ENCODE measurements at regions not wholly inside any gene's neighbourhood (a gene's known extent, or its start where the extent isn't known, plus 50 kb on each side); places are given as distances from the start of the nearest gene placed in this dataset.

GRCh38 chr10:84842593-84842992, 514.2 kb downstream of the CCSER2 start:
- TF ChIP-seq SP1 (CRISPR knock-in tag; conservative IDR thresholded peaks at IDR 0.05) (no peak), MAX (CRISPR knock-in tag; IDR thresholded peaks at IDR 0.05) (no peak), JUN (CRISPR knock-in tag; IDR thresholded peaks at IDR 0.05) (no peak), MLX (CRISPR knock-in tag; IDR thresholded peaks at IDR 0.05) (no peak), USF1 (CRISPR knock-in tag; IDR thresholded peaks at IDR 0.05) (no peak), USF2 (CRISPR knock-in tag; IDR thresholded peaks at IDR 0.05) (no peak), AFF4 (CRISPR knock-in tag; IDR thresholded peaks at IDR 0.05; ENCODE audit: borderline replicate concordance) (no peak), FOXK1 (CRISPR knock-in tag; IDR thresholded peaks at IDR 0.05) (no peak), NR3C1 (CRISPR knock-in tag; conservative IDR thresholded peaks at IDR 0.05; ENCODE audit: low read depth) (no peak), TCF7 (CRISPR knock-in tag; IDR thresholded peaks at IDR 0.05; ENCODE audit: low read depth) (no peak), ZNF138 (CRISPR knock-in tag; conservative IDR thresholded peaks at IDR 0.05) (no peak), ZNF281 (CRISPR knock-in tag; IDR thresholded peaks at IDR 0.05) (no peak)
- TF ChIP-seq, protein P1, sequence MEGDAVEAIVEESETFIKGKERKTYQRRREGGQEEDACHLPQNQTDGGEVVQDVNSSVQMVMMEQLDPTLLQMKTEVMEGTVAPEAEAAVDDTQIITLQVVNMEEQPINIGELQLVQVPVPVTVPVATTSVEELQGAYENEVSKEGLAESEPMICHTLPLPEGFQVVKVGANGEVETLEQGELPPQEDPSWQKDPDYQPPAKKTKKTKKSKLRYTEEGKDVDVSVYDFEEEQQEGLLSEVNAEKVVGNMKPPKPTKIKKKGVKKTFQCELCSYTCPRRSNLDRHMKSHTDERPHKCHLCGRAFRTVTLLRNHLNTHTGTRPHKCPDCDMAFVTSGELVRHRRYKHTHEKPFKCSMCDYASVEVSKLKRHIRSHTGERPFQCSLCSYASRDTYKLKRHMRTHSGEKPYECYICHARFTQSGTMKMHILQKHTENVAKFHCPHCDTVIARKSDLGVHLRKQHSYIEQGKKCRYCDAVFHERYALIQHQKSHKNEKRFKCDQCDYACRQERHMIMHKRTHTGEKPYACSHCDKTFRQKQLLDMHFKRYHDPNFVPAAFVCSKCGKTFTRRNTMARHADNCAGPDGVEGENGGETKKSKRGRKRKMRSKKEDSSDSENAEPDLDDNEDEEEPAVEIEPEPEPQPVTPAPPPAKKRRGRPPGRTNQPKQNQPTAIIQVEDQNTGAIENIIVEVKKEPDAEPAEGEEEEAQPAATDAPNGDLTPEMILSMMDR (IDR thresholded peaks at IDR 0.05): no peak

Data from WTC11 (cell line).